ENCODE measurements at regions not wholly inside any gene's neighbourhood (a gene's known extent, or its start where the extent isn't known, plus 50 kb on each side); places are given as distances from the start of the nearest gene placed in this dataset.
A peak's percentile ranks its signal among the peaks of the same experiment; 100 is the strongest.
"Not testable (repeated sequence)": the region's sequence is repeated elsewhere in the genome, so short reads cannot be mapped to it uniquely, and the experiment has no call there.

DNA sequence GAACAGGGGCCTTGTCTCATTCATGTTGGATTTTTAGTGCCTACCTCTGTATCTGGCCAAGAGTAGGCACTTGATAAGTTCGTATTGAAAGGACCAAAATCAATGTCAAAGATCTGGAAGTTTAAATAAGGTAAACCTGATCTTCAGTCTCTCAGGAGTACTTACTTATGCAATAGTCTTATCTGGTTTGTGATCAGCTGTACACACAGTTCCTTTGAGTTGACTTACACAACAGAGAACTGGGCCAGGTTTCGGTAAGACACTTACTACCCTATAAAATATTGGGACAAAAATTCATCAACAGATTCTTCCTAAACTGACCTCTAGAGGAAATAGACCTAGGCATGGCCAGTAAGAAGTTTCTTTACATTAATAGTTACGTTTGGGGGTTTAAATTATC lies 113.6 kb upstream of the NXPH2 start:
- no peak for DNase-seq

DNA sequence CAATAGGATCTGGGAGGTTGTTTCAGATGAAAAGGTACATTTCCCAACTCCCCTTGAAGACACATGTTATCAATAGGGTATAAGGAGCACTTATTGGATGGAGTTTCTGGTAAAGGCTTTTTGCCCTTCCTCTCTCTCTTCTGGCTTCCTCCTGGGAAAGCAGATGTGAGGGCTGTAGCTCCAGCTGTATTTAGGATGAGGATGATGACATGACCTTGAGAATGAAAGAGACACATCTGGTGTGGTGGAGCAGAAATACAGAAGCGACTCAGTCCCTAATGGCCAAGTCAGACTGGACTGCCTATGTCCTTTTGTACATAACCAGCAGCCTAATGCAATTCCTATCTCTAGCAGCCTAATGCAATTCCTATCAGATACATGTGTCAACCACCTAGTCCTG lies 100.9 kb upstream of the NXPH2 start:
- no peak for DNase-seq

DNA sequence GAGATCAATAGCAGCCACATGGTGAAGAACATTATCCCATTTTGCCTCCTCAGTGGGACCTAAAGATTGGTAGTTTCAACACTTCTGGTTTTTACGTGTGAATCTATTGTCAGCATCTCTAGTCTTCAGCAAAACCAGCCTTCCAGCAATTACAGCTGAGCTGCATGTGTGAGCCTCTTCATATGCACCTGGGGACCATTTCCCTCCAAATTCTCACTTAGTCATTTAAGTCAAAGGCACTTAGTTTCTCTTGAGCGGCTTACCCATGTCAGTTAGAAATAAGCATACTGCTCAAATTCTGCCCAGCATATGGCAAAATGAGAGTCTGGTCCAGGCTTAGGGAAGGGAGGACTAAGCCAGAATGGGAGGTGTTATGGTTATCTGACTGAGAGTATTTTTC lies 99.7 kb upstream of the NXPH2 start:
- no peak for DNase-seq

DNA sequence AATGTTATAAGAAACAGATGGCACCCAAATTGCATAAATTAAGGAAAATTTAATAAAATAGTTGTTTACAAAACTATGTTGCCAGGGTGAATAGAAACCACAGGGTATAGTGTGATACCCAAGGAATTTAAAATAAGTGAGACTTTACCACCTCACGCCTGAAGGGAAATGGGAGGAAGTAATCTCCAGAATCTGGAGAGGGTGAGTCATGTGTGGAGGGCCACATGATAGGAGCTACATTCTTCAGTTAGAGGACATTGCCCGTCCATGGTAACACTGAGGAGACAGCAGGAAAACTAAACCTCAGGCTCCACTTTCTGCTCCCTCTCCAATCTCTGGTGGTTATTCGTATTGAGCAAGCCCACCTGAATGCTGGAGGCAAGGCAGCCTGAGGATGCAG lies 97.2 kb upstream of the NXPH2 start:
- no peak for DNase-seq

DNA sequence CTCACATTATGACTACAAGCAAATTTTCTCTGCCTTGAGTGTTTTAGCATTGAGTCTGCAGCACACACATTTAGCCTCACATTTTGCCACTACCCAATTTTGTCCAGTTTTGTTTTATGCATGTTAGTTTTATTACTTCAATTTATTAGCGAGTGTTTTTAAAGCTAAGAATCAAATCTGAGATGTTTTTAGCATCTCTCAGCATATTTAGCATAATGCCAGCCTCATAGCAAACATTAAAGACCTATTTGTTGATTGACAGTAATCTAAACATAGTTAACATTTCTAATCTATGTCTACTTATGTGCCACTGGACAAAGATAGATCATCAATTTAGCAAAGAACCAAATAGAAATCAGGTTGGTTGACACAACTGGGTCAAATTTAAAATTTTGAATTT lies 94.1 kb upstream of the NXPH2 start:
- DNase-seq, result no peak

DNA sequence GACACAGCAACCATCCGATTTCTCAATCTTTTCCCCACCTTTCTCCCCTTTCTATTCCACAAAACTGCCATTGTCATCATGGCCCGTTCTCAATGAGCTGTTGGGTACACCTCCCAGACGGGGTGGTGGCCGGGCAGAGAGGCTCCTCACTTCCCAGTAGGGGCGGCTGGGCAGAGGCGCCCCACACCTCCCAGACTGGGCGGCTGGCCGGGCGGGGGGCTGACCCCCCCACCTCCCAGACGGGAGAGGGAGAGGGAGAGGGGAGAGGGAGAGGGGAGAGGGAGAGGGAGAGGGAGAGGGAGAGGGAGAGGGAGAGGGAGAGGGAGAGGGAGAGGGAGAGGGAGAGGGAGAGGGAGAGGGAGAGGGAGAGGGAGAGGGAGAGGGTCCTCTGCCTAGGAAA lies 91.9 kb upstream of the NXPH2 start:
- not testable (repeated sequence) for DNase-seq

DNA sequence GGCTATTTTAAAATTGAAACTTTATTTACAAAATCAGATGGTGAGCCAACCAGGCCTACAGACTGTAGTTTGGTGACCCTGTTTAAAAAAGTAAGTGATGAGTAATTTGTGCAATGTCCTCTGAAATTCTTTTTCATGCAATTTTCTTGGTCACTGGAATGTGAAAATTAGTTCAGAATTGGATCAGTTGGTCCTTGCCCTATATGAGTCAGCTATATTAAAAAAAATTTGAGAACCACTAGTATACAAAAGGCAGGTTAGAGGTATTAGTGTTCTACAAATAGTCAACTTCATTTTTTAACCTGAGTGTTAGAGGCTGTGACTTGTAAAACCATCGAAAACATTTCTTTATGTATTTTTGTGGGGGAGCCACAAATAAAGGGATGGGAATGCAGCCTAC lies 91.1 kb upstream of the NXPH2 start:
- DNase-seq, result no peak

DNA sequence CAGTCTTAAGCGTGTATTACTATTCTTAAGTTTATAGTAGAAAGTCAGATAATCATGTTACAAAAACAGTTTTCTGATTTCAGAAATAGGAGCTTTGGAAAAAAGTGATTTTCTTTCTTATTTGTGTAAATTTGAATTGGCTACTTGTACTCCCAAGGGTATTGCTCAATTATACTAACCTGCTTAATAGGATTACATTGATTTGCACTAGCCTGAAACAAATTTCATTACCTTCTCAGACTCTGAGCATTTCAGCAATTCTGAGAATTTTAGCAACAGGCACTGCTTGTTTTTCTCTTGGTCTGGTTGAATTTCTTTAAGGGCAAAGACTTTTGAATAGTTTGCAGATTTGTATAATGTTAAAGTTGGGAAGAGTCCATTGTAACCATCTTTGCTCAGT lies 87.2 kb upstream of the NXPH2 start:
- DNase-seq, result no peak

DNA sequence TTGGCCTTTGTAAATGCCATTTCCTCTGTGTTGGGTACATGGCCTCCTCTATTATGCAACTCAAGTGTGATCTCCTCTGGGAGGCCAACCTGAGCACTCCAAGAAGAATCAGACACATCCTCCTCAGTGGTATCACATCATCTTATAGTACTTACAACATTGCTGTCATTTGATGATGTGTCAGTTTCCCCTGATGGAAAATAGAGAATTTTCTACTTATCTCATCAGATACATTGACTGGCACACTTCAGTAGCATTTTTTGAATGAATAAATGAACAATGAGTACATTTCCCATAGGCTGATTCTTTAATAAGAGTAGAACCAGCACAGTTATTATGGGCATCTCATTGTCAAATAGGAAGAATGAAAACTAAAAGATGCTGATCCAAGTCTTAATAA lies 86.6 kb upstream of the NXPH2 start:
- no peak for DNase-seq

DNA sequence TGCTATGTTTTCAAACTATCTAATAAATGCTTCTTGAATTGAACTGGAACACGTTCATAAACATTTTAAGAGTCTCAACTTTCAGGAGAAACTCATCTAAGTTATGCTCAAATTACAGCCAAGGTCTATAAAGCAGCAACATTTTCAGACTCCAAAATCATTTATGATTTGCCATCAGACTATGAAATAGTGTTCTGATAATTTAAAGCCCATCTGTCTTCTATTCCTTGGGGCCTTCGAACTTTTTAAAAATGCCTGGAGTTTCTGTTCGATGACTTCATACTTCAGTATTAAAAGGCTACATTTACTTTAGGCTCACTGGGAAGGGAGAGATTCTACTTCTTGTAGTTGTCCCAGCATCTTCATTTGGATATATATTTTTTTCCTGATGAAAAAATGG lies 73.6 kb upstream of the NXPH2 start:
- no peak for DNase-seq

DNA sequence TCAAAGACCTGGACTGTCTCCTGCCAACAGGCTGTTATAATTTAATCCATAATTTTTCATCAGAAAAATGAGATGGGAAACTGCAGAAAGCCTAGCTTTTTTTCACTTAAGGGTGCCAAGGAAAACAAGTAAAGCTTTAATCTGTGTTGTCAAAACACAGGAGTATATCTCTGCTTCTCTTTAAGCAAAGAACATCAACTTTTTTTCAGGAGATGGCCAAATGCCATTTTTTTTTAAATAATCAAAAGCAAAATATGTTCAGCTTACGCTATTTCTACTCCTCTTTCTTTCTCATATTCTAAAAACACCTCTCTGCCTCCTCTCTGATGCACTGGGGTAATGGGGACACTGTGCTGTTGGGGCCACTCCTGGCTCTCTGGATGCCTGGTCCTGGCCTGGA lies 73.1 kb upstream of the NXPH2 start:
- DNase-seq, result no peak

DNA sequence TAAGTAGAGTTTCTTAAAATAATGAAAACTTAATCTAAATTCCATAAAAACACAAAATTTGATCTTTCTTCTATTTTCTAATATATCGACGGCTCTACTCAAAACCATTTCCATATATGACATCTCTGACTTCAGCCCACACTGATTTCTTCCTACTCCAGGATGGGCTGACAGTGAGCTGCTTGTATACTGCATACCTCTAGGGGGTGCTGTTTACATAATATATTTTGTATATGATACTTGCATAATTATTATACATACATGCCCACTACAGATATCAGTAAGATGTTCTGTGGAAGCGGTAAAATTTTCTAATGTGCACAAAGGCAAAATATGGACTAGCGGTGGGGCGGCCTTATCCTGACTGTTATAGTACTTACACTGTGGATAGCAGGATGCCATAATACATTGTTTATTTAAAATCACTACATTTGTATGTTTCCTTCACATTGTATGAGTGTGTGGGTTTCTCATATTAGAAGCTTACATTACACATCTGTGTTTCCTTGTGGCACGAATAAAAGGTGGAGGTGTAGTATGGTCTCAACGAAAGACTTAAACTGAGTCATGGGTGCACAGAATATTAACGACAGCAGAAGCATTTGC lies 66.1 kb upstream of the NXPH2 start:
- DNase-seq, result peak; percentile 79

DNA sequence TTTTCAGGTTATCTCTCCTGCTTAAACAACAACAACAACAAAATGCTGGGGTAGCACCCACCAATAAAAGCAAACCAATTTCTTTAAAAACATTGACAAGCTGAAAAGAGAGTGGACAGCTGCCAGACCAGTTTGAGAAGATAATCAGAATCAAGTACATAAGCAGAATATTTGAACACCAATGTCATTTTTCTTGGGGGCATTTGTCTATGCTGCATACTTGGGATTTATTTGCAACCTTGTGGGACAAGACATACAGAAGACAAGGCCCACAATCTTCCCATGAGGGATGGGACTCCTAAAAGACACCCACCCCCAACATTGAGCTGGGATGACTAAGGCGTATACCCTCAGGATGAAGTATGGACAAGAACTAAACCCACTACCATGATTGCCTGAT lies 62.2 kb upstream of the NXPH2 start:
- no peak for DNase-seq

DNA sequence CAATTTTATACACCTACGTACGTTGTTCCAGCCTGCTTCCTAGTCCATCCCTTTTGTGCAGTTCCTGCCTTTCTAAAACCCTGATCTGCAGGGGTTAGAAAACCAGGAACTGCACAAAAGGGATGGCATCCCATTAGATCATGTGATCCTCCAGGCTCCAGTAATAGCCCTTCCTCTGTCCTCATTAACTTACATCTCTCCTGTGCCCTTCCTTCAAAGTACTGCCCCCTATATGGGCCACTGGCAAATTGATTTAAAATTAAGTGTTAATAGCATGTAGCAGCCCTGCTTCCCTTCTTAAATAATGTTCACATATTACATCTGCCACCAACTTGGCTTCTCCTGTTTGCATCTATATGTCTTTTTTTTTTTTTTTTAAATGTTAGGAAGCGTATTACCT lies 61.3 kb upstream of the NXPH2 start:
- no peak for DNase-seq

DNA sequence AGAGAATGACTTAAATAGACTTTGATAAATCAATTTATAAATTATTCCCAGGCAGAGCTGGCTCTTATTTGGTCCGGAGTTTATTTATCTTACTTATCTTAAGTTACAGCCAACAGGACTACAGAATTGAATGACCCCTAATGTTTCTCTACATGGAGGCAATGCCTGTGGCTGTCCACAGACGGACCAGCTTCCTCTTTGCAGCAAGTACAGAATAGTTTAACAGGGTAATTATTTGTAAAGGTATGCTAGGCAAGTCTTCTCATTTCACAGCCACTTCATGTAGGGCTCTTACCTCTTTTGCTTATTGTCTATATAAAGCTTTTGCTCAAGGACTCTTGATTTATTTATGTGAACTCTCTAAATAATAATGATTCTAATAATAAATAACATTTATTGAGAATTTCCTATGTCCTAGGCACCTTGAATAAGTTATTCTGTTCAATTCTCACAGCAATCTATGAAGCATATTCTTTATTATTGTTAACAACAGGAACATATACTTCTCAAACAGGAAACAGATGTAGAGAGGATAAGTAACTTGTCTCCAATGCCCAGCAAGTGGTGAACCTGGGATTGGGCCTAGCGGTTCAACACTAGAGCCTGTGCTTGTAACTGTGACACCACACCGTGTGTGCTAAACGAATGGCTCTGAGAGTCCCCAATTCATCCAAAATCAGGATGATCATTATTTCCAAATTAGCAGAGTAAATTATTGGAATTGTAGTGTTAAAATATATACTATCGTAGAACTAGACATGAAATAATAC lies 58.8 kb upstream of the NXPH2 start:
- no peak for DNase-seq

DNA sequence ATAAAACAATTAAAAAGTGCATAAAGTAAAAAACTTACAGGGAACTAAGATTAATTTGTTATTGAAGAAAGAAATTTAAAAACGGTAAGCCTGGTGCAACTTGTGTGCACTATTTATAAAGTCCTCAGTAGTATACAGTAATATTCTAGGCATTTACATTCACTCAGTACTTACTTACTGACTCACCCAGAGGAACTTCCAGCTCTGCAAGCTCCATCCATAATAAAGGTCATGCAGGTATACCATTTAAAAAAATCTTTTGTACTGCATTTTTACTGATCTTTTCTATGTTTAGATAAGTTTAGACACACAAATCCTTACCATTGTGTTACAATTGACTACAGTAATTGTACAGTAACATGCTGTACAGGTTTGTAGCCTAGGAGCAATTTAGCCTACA lies 51.5 kb upstream of the NXPH2 start:
- no peak for DNase-seq

DNA sequence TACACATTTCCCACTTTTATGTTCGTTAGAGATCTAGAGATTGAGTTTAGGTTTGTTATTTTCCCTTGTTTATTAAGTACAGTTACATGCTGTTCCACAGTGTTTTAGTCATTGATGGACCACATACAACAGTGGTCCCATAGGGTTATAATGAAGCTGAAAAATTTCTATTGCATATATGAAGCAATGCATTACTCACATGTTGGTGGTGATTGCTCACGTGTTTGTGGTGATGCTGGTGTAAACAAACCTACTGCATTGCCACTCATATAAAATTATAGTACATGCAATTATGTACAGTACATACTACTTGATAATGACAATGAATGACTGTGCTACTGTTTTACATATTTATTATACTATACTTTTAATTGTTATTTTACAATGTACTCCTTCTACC lies 51.0 kb upstream of the NXPH2 start:
- no peak for DNase-seq

DNA sequence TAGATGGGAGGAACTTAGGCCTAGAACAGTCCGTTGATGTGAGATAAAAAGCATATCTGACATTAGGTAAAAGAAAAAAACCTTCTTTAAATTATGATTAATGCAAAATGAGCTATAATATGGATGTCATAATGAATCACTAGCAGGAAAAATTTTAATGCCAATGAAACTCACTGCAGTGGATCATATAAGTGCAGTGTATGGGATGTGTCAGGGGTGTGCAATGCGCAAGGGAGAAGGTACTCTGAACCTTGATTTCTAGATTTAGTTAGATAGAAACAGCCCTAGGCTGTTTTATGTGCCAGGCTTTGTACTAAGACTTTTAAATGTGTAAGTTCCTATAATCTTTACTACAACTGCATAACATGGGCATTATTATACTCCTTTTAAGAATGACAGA lies 50.4 kb upstream of the NXPH2 start:
- no peak for DNase-seq

All from NCI-H2227 treated with DMSO at 0.1 percent for 48 hours (cell line).